GM23248 (cell line): ENCODE measurements at regions not wholly inside any gene's neighbourhood (a gene's known extent, or its start where the extent isn't known, plus 50 kb on each side); places are given as distances from the start of the nearest gene placed in this dataset.
"Not testable (repeated sequence)": the region's sequence is repeated elsewhere in the genome, so short reads cannot be mapped to it uniquely, and the experiment has no call there.

Source experiments
- EZH2 ChIP-seq: fragments of 200-600 bp; sonication (generic); IDR thresholded peaks from 2 replicates; pipeline ENCODE4 v1.6.1; 2018; ENCODE audit warnings: antibody characterized with exemption, mild to moderate bottlenecking; ENCODE audit not compliant: insufficient read depth, poor library complexity, severe bottlenecking
- EZH2phosphoT487 ChIP-seq: fragments of 200-600 bp; sonication (generic); IDR thresholded peaks from 2 replicates; pipeline ENCODE4 v1.6.1; 2018; ENCODE audit warnings: antibody characterized with exemption, moderate library complexity, mild to moderate bottlenecking, low read depth; ENCODE audit not compliant: insufficient read depth

GRCh38 chr7:57835161-57835560, 385.2 kb downstream of the ZNF716 start:
- TF ChIP-seq EZH2phosphoT487, EZH2: not testable (repeated sequence)
